Activated CD4-positive, alpha-beta memory T cell treated with anti-CD3 and anti-CD28 coated beads, Interleukin-2, amount 10 ng/mL, durations not matched to agents 7 days and 5 days (primary cell): ENCODE measurements at regions not wholly inside any gene's neighbourhood (a gene's known extent, or its start where the extent isn't known, plus 50 kb on each side); places are given as distances from the start of the nearest gene placed in this dataset.

Source experiments
- CTCF ChIA-PET: fragments of 350-600 bp; sonication (Branson Sonifier 250); formaldehyde crosslinking; loops from one replicate; lab custom pipeline; 2021; ENCODE audit warnings: antibody characterized with exemption, inconsistent platforms; lab: Charles Lee
- POLR2A ChIA-PET: fragments of 350-600 bp; sonication (Branson Sonifier 250); formaldehyde crosslinking; loops from one replicate; lab custom pipeline; 2021; ENCODE audit warnings: antibody characterized with exemption; lab: Charles Lee
- DNase-seq: peaks from one replicate; pipeline ENCODE4 v3.0.0-alpha.2; 2020
- H3K27ac Mint-ChIP-seq: one replicate; pipeline ENCODE4 v1.8.0; 2021; ENCODE audit warnings: mild to moderate bottlenecking, mixed read lengths
- H3K27me3 Mint-ChIP-seq: one replicate; pipeline ENCODE4 v1.8.0; 2021; ENCODE audit warnings: mixed read lengths
- H3K36me3 Mint-ChIP-seq: one replicate; pipeline ENCODE4 v1.8.0; 2021; ENCODE audit warnings: low read depth, mixed read lengths
- H3K4me1 Mint-ChIP-seq: one replicate; pipeline ENCODE4 v1.8.0; 2021; ENCODE audit warnings: mixed read lengths
- H3K4me3 Mint-ChIP-seq: one replicate; pipeline ENCODE4 v1.8.0; 2021; ENCODE audit warnings: mild to moderate bottlenecking, mixed read lengths
- H3K9me3 Mint-ChIP-seq: one replicate; pipeline ENCODE4 v1.8.0; 2021; ENCODE audit warnings: mixed read lengths

DNA sequence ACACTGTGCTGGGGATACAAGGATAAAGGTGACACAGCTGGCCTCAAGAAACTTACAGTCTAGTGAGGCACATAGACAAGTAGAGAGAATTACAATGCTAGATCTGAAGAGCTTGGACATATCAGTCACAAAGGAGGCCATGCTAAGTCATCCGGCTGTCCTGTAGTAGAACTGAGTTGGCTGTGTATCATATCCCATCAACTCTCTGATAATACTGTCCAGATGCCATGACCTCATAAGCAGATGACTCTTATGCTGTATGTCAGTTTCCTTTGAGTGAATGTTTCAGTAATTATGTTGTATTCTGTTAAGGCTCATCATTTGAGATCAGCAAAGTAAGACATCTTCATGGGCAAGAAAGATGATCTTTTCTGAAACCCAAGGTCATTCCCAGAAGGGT lies 442.9 kb downstream of the MID1IP1 start:
- Mint-ChIP-seq H3K4me1 (no peaks in the 10 kb centered on the region), H3K27ac (no peak overlapping the region), H3K9me3 (no peaks in the 10 kb centered on the region), H3K4me3 (no peak overlapping the region), H3K27me3 (no peaks in the 10 kb centered on the region), H3K36me3 (no peaks in the 10 kb centered on the region)
- ChIA-PET CTCF (no interaction called here), POLR2A (no interaction called here)
- no peak for DNase-seq

DNA sequence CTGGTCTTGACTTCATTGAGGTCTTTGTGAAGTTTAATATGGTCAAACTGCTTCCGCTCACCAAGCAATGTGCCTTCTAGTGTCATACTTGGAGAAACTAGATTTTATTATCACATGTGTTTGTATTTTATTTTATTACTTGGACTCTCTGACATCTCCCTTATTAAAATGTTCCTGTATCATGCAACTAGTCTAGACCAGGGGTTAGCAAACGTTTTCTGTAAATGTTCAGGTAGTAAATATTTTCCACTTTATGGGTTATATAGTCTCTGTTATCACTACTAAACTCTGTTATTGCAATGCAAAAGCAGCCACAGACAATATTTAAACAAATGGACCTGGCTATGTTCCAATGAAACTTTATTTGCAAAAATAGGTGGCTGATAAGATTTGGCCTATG lies 443.8 kb downstream of the MID1IP1 start:
- Mint-ChIP-seq H3K9me3 (no peaks in the 10 kb centered on the region), H3K36me3 (no peaks in the 10 kb centered on the region), H3K27ac (no peak overlapping the region), H3K27me3 (no peaks in the 10 kb centered on the region), H3K4me1 (no peaks in the 10 kb centered on the region), H3K4me3 (no peak overlapping the region)
- ChIA-PET CTCF (no interaction called here), POLR2A (no interaction called here)
- DNase-seq: no peak

DNA sequence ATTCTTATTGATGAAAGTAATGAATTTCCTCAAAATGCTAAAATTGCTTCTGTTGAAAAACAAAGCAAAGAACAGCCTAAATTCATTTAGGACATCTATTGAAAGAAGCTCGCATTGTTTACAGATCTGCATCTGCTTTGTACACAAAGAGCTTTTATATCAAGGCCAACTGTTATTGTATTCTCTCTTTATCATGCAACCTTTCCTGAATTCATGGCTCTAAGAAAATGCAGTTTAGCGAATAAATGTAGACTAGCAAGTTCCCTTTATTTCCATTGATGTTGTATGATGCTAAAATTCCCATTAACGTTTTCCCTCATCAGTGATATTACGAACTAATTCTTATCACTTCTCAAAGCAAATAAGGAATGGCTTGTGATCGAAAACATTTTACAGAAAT lies 446.3 kb downstream of the MID1IP1 start:
- H3K36me3 Mint-ChIP-seq: no peaks in the 10 kb centered on the region
- peaks cover 8% of the 10 kb centered on the region for H3K4me1 Mint-ChIP-seq
- CTCF ChIA-PET: interaction anchor here (0.5 to 1.5 kb wide), 2 partner anchors 14 to 1138 kb away, joined by 3 to 4 read pairs; no protein-coding TSS in a partner anchor
- no peak for DNase-seq
- POLR2A ChIA-PET: no interaction called here
- no peak overlapping the region for H3K27ac Mint-ChIP-seq
- no peak overlapping the region for H3K4me3 Mint-ChIP-seq
- peaks cover 2% of the 10 kb centered on the region for H3K9me3 Mint-ChIP-seq
- no peaks in the 10 kb centered on the region for H3K27me3 Mint-ChIP-seq

DNA sequence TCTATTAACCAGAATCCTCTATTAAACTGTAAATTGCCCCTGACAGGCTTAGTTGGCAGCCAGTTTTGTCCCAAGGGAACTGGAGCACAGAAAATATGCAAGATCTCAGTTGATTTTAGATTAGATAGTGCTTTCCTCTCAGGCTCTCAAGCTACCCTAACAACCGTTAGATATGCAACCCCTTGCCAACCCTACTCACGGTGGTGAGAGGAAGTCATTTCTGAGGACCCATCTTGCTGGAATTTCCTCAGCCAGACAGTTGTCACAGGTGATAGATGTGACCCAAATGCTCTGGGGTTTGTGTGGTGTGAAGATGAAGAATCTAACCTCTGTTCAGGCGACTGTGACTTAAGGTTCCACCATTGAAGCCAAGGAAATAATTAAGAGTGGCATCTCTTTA lies 447.1 kb downstream of the MID1IP1 start:
- Mint-ChIP-seq H3K4me3 (no peak overlapping the region), H3K36me3 (no peaks in the 10 kb centered on the region), H3K9me3 (peaks cover 2% of the 10 kb centered on the region), H3K27me3 (no peaks in the 10 kb centered on the region), H3K4me1 (peaks cover 8% of the 10 kb centered on the region), H3K27ac (no peak overlapping the region)
- POLR2A ChIA-PET: no interaction called here
- CTCF ChIA-PET: interaction anchor here (1.5 kb wide), 1 partner anchor 13 kb away, joined by 4 read pairs; no protein-coding TSS in a partner anchor
- no peak for DNase-seq

DNA sequence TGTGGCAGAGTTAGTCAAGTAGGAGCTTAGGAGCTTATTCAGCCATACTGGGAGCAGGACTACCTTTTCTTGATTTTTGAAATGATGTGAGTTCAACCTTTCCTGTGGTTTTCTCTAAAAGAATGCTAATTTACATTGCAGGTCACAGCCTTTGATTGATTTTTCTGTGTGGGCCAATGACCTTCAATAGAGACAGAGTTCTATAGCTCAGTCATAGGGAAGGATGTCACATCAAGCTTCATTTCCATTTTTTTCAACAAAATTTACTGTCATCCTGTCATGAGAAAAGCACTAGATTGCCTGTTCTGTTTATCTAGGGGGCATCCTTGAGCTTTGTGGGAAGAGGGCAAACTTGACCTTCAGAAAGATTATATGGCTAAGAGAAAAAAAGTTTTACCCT lies 448.7 kb downstream of the MID1IP1 start:
- CTCF ChIA-PET: no interaction called here
- Mint-ChIP-seq H3K36me3 (no peaks in the 10 kb centered on the region), H3K9me3 (peaks cover 2% of the 10 kb centered on the region), H3K4me1 (peaks cover 8% of the 10 kb centered on the region), H3K4me3 (no peak overlapping the region), H3K27ac (no peak overlapping the region), H3K27me3 (no peaks in the 10 kb centered on the region)
- DNase-seq: no peak
- POLR2A ChIA-PET: no interaction called here

DNA sequence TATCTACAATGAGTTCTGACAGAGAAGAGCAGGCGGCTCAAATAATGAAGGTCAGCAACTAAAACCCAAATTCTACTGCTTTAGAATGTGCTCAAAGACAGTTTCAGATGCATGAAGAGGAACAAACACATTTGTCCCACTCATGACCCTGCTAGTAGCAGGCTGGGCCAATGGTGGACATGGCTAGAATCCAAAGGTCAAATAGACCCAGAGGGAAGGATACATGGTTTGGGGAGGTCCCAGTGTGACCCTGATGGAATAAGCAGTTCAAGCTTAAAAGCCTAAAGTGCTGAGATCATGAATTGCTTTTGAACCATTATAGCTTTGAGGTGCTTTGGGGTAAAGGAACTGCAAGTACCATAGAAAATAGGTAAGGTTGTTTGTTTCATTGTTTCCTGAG lies 450.7 kb downstream of the MID1IP1 start:
- H3K9me3 Mint-ChIP-seq: peaks cover 2% of the 10 kb centered on the region
- H3K36me3 Mint-ChIP-seq: no peaks in the 10 kb centered on the region
- no peak overlapping the region for H3K27ac Mint-ChIP-seq
- H3K4me3 Mint-ChIP-seq: no peak overlapping the region
- no peaks in the 10 kb centered on the region for H3K27me3 Mint-ChIP-seq
- peaks cover 8% of the 10 kb centered on the region for H3K4me1 Mint-ChIP-seq
- ChIA-PET POLR2A (no interaction called here), CTCF (no interaction called here)
- no peak for DNase-seq

DNA sequence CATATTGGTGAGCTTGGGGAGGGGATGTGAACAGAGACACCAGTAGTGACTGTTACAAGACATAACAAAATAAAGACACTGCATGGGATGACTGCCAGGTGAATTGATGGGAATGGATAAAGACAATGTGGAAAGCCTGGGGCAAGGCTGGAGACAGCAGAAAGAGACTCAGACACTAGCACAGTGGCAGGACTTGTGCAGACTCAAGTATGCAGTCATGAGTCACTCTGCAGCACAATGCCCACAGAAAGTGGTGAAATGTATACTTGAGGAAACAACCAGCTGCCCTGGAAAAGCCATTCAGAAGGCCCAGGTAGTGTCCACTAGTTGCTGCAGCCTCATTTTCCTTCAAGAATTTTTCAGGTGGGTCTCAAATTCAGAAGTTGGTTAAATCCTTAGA lies 452.3 kb downstream of the MID1IP1 start:
- ChIA-PET CTCF (no interaction called here), POLR2A (no interaction called here)
- DNase-seq: no peak
- Mint-ChIP-seq H3K4me1 (peaks cover 8% of the 10 kb centered on the region), H3K27ac (no peak overlapping the region), H3K36me3 (no peaks in the 10 kb centered on the region), H3K4me3 (no peak overlapping the region), H3K27me3 (no peaks in the 10 kb centered on the region), H3K9me3 (peaks cover 2% of the 10 kb centered on the region)

DNA sequence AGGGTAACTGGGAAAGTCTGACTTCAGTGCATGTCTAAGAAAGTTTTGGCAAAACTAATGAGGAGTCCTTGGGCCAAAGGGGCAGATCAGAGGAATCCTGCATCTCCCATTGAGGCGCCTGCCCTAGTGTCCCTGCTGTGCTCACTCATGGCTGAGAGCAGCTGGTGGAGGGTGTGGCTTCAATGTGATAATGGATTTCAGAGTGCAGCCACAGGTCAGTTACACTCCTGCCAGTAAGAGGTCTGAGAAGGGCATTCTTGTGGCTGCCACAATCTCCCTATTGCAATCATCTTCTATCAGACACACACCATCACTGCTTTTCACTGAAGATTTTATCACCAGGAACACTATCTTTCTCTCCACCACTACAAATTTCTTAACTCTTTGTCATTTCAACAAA lies 457.1 kb downstream of the MID1IP1 start:
- no peaks in the 10 kb centered on the region for H3K36me3 Mint-ChIP-seq
- no peak overlapping the region for H3K4me3 Mint-ChIP-seq
- no peak for DNase-seq
- CTCF ChIA-PET: no interaction called here
- H3K27ac Mint-ChIP-seq: no peak overlapping the region
- POLR2A ChIA-PET: no interaction called here
- no peaks in the 10 kb centered on the region for H3K9me3 Mint-ChIP-seq
- no peaks in the 10 kb centered on the region for H3K27me3 Mint-ChIP-seq
- peaks cover 9% of the 10 kb centered on the region for H3K4me1 Mint-ChIP-seq

DNA sequence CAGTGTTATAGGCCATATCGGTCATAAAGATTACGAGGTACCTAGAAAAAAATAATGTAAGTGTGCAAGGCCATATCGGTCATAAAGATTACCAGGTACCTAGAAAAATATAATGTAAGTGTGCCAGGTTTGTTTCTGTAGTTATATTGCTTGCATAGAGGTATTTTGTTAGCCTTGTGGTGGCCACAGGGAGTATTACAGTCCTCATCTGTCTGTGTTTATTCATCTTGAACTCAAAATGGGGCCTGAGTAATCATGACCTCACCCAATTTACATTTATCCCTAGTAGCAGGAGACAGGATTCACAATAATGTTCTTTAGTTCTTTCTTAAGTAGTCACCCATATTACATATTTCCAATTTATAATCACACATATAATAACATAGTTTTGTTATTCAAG lies 459.7 kb downstream of the MID1IP1 start:
- DNase-seq: no peak
- ChIA-PET POLR2A (no interaction called here), CTCF (interaction anchor here (1.0 kb wide), 1 partner anchor 13 kb away, joined by 4 read pairs; no protein-coding TSS in a partner anchor)
- peaks cover 17% of the 10 kb centered on the region for H3K4me1 Mint-ChIP-seq
- peaks cover 3% of the 10 kb centered on the region for H3K36me3 Mint-ChIP-seq
- no peaks in the 10 kb centered on the region for H3K27me3 Mint-ChIP-seq
- no peak overlapping the region for H3K27ac Mint-ChIP-seq
- peaks cover 5% of the 10 kb centered on the region for H3K9me3 Mint-ChIP-seq
- H3K4me3 Mint-ChIP-seq: no peak overlapping the region

DNA sequence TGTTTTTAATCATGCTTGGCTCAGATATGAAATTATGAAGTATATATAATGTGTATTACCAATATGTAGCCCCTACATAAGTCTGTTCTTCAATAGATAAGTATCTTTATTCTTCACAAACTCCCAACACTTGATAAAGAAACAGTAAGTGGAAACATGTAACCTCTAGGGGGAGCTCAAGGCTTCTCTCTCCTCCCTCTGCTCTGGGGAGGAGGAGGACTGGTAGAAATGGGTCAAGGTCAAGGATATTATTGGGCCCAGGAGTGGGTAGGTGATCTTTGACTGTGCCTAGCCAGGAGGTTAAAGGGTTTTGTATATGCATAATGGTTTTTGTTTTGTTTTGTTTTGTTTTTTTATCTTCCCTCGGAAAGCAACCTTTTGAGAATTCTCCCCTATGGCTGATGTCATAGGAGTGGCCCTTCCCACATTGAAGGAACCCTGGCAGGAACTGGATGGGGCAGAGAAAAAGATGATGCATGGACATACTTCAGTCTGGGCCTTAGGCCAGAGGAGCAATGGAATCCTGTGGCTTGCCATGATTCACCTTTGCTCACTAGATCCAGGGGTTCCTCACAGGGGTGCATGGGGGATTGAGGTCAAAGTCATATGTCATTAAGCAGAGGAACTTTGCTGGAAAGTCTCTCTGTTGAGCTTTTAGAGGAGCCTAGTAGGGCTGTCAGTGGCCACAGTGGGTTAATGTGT lies 460.3 kb downstream of the MID1IP1 start:
- ChIA-PET CTCF (interaction anchor here (1.0 kb wide), 1 partner anchor 13 kb away, joined by 4 read pairs; no protein-coding TSS in a partner anchor), POLR2A (no interaction called here)
- Mint-ChIP-seq H3K36me3 (peaks cover 3% of the 10 kb centered on the region), H3K27ac (no peak overlapping the region), H3K4me1 (peaks cover 17% of the 10 kb centered on the region), H3K4me3 (no peak overlapping the region), H3K9me3 (peaks cover 5% of the 10 kb centered on the region), H3K27me3 (no peaks in the 10 kb centered on the region)
- DNase-seq: no peak

DNA sequence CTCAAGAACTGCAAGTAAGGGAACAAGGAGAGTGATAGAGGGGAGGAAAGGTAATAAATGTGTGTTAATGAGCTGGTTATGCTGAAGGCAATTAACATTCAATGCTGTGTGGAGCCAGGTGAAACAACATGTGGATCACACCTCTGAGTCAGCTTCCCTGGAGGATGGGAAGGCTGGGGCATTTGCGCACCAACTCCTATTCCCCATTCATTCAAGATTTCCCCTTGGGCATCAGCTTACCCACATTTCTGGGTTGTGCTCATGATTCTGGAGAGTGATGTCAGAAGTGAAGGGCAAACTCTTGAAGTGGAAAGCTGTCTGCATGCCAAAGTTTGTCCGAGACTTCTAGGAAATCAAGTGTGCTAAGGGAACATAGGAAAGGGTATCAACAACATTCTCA lies 461.4 kb downstream of the MID1IP1 start:
- Mint-ChIP-seq H3K36me3 (peaks cover 3% of the 10 kb centered on the region), H3K4me1 (peaks cover 19% of the 10 kb centered on the region), H3K27ac (no peak overlapping the region), H3K4me3 (no peak overlapping the region), H3K9me3 (peaks cover 5% of the 10 kb centered on the region), H3K27me3 (no peaks in the 10 kb centered on the region)
- POLR2A ChIA-PET: no interaction called here
- no peak for DNase-seq
- CTCF ChIA-PET: no interaction called here

DNA sequence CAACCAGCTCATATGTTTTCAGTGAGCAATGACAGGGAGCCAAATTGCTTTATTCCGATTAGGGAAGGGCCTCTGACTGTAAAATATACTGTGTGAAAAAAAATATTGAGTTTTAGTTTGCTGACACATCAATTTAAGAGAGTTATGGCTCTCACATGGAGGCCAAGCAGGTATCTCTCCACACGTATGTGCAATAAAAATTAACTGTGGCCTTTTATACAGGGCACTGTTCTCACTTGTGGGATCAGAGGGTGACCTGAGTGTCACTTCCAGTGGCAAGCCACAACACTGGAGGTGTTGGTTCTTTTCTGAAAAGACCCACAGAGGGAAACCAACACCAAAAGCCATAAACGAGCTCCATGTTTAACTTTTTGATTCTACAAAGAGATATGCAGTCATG lies 462.8 kb downstream of the MID1IP1 start:
- Mint-ChIP-seq H3K27ac (no peak overlapping the region), H3K4me3 (no peak overlapping the region), H3K27me3 (no peaks in the 10 kb centered on the region), H3K9me3 (peaks cover 8% of the 10 kb centered on the region), H3K36me3 (peaks cover 3% of the 10 kb centered on the region), H3K4me1 (peaks cover 23% of the 10 kb centered on the region)
- ChIA-PET CTCF (no interaction called here), POLR2A (no interaction called here)
- peak; percentile 19 for DNase-seq

DNA sequence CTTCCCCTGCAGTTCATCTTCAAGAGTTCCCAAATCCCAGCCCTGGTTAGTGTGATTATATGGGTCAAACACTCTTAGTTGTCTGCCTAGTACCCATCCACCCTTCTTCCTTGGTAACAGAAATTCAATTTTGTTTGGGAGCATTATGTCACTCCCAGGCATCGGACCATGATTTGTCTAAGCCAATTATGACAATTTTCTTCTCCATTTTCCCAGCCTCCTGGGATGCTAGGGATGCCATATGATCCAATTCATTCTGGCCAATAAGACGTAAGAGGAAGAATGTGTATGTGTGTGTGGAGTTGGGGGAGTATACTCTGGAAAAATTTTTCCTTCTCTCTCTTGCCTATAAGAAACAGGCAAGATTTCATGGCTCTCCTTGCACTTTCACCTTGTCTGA lies 465.9 kb downstream of the MID1IP1 start:
- Mint-ChIP-seq H3K36me3 (peaks cover 3% of the 10 kb centered on the region), H3K27ac (no peak overlapping the region), H3K4me1 (peaks cover 18% of the 10 kb centered on the region), H3K4me3 (no peak overlapping the region), H3K27me3 (no peaks in the 10 kb centered on the region), H3K9me3 (peaks cover 8% of the 10 kb centered on the region)
- no peak for DNase-seq
- ChIA-PET POLR2A (no interaction called here), CTCF (no interaction called here)

DNA sequence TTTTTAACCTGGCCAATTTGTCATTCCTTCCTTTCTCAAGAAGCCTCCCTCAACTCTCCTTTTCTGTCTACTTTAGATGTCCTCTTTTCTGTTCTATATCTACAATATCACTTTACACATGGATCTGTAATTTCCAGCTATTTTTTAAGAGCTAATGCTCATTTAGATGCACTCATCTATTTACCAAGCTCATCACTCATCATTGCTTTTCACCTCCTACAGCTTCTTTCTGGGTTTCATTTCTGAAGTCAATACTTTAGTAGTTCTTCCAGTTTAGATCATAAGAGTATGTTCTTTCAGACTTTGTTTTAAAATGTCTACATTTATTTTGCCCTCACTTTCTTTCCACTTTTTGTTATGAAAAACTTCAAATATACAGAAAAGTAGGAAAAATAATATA lies 466.9 kb downstream of the MID1IP1 start:
- no peaks in the 10 kb centered on the region for H3K27me3 Mint-ChIP-seq
- H3K4me1 Mint-ChIP-seq: peaks cover 13% of the 10 kb centered on the region
- H3K4me3 Mint-ChIP-seq: no peak overlapping the region
- POLR2A ChIA-PET: no interaction called here
- no peak for DNase-seq
- peaks cover 8% of the 10 kb centered on the region for H3K9me3 Mint-ChIP-seq
- CTCF ChIA-PET: no interaction called here
- no peak overlapping the region for H3K27ac Mint-ChIP-seq
- H3K36me3 Mint-ChIP-seq: peaks cover 3% of the 10 kb centered on the region
